ENCODE measurements at regions not wholly inside any gene's neighbourhood (a gene's known extent, or its start where the extent isn't known, plus 50 kb on each side); places are given as distances from the start of the nearest gene placed in this dataset.
A peak's percentile ranks its signal among the peaks of the same experiment; 100 is the strongest.
"Not testable (repeated sequence)": the region's sequence is repeated elsewhere in the genome, so short reads cannot be mapped to it uniquely, and the experiment has no call there.

- DNase-seq, result no peak
Measured at GRCh38 chr1:191025896-191026642, 548.4 kb upstream of the BRINP3 start.

- no peak for DNase-seq
Measured at GRCh38 chr1:191026828-191027227, 549.2 kb upstream of the BRINP3 start.

- no peak for DNase-seq
Measured at GRCh38 chr1:191034132-191034531, 556.5 kb upstream of the BRINP3 start.

- no peak for DNase-seq
Measured at GRCh38 chr1:191043066-191043465, 565.4 kb upstream of the BRINP3 start.

- DNase-seq, result no peak
Measured at GRCh38 chr1:191049781-191050180, 572.1 kb upstream of the BRINP3 start.

GRCh38 chr1:191052888-191053287, 575.2 kb upstream of the BRINP3 start:
- no peak for DNase-seq

GRCh38 chr1:191065346-191065745, 587.7 kb upstream of the BRINP3 start:
- DNase-seq, result no peak

- no peak for DNase-seq
Measured at GRCh38 chr1:191065771-191066170, 588.1 kb upstream of the BRINP3 start.

- no peak for DNase-seq
Measured at GRCh38 chr1:191074881-191075280, 597.2 kb upstream of the BRINP3 start.

- not testable (repeated sequence) for DNase-seq
Measured at GRCh38 chr1:191083090-191083489, 605.4 kb upstream of the BRINP3 start.

- peak; percentile 88 for DNase-seq
Measured at GRCh38 chr1:191085121-191085520, 607.5 kb upstream of the BRINP3 start.

GRCh38 chr1:191086910-191087309, 609.2 kb upstream of the BRINP3 start:
- no peak for DNase-seq

- no peak for DNase-seq
Measured at GRCh38 chr1:191096405-191096804, 618.7 kb upstream of the BRINP3 start.

GRCh38 chr1:191099696-191100095, 622.0 kb upstream of the BRINP3 start:
- no peak for DNase-seq

GRCh38 chr1:191101960-191102359, 624.3 kb upstream of the BRINP3 start:
- no peak for DNase-seq

- no peak for DNase-seq
Measured at GRCh38 chr1:191125950-191126349, 648.3 kb upstream of the BRINP3 start.

GRCh38 chr1:191134796-191135195, 657.1 kb upstream of the BRINP3 start:
- no peak for DNase-seq

GRCh38 chr1:191140038-191140437, 662.4 kb upstream of the BRINP3 start:
- no peak for DNase-seq

GRCh38 chr1:191142748-191143147, 665.1 kb upstream of the BRINP3 start:
- no peak for DNase-seq

GRCh38 chr1:191145834-191146233, 668.2 kb upstream of the BRINP3 start:
- DNase-seq, result no peak

- no peak for DNase-seq
Measured at GRCh38 chr1:191151321-191151807, 673.7 kb upstream of the BRINP3 start.

GRCh38 chr1:191152776-191153175, 675.1 kb upstream of the BRINP3 start:
- no peak for DNase-seq

GRCh38 chr1:191155178-191155577, 677.5 kb upstream of the BRINP3 start:
- no peak for DNase-seq

GRCh38 chr1:191160837-191161236, 683.2 kb upstream of the BRINP3 start:
- DNase-seq, result no peak

- DNase-seq, result no peak
Measured at GRCh38 chr1:191162762-191163161, 685.1 kb upstream of the BRINP3 start.

All from NCI-H1694 treated with DMSO at 0.1 percent for 48 hours (cell line).